Ovary (tissue), 7 donors: ENCODE measurements at regions not wholly inside any gene's neighbourhood (a gene's known extent, or its start where the extent isn't known, plus 50 kb on each side); places are given as distances from the start of the nearest gene placed in this dataset.
"Not testable (repeated sequence)": the region's sequence is repeated elsewhere in the genome, so short reads cannot be mapped to it uniquely, and the experiment has no call there.

Experiments
- DNase-seq, 5 donors: peaks; one replicate each; pipeline ENCODE4 v3.0.0-alpha.2; 2019 to 2020
- H3K27ac ChIP-seq, 2 donors: fragments of 200-600 bp; one replicate each; pipeline versions ENCODE4 v1.5.1 to v1.8.0; 2019 to 2022
- H3K27me3 ChIP-seq: fragments of 200-600 bp; one replicate; pipeline ENCODE4 v1.8.0; 2022
- H3K36me3 ChIP-seq: fragments of 200-600 bp; sonication (generic); one replicate; pipeline ENCODE4 v1.5.1; 2019
- H3K4me1 ChIP-seq: one replicate; pipeline ENCODE4 v1.8.1; 2013; ENCODE audit warnings: mild to moderate bottlenecking, moderate library complexity; ENCODE audit not compliant: insufficient read depth
- H3K4me3 ChIP-seq: fragments of 200-600 bp; sonication (generic); one replicate; pipeline ENCODE4 v1.5.1; 2017
- H3K9me3 ChIP-seq, 2 donors: fragments of 200-600 bp in 1 of 2; sonication (generic) in 1 of 2; one replicate each; pipeline versions ENCODE4 v1.5.1 to v1.8.1; 2013 to 2019; ENCODE audit warnings: mild to moderate bottlenecking in 1 of 2, moderate library complexity in 1 of 2
- CTCF ChIP-seq, 3 donors: fragments of 450-650 bp in 2 of 3; fragments of 200-600 bp in 1 of 3; IDR thresholded peaks; one replicate each; pipeline versions ENCODE4 v1.5.1 to v1.8.0; 2016 to 2022; ENCODE audit warnings: antibody characterized with exemption in 3 of 3, mild to moderate bottlenecking in 1 of 3
- EP300 ChIP-seq: sonication (generic); formaldehyde crosslinking; IDR thresholded peaks from one replicate; pipeline ENCODE4 v1.6.1; 2017; ENCODE audit warnings: antibody characterized with exemption
- POLR2A ChIP-seq: fragments of 450-650 bp; IDR thresholded peaks from one replicate; pipeline ENCODE4 v1.6.1; 2017; ENCODE audit warnings: antibody characterized with exemption, mild to moderate bottlenecking, moderate library complexity
- WGBS, 3 donors: extraction: QIAGEN DNeasy Blood & Tissue Kit in 1 of 3; methylation state at CpG; one replicate each; pipeline versions ENCODE4 v1.1.5 to v1.1.7; 2013 to 2017; 5-methylcytosine and 5-hydroxymethylcytosine counted together
- intact Hi-C, 4 donors: fragments of 100-400 bp; cut with DNase I; formaldehyde crosslinking; loops; one replicate each; pipeline versions ENCODE4 v1.11.0 to v1.15.1; 2022 to 2023
- donor health status: DM: no; HTN: no; CAD: no; lungs with moderate emphysema.
- donor health status: DM: no; HTN: no; CAD: no.
- donor health status: Bipolar disorder and iron deficiency.
- donor health status: DM: no; HTN: no; CAD: no.
- donor health status: DM: yes; HTN: yes; CAD: no.

GRCh38 chr14:22494486-22495135 lies 94.4 kb downstream of the DAD1 start:
- intact Hi-C loops: no loop called here
- H3K27me3 ChIP-seq: no peaks in the 10 kb centered on the region
- H3K36me3 ChIP-seq: no peaks in the 10 kb centered on the region
- H3K27ac ChIP-seq: no peak overlapping the region
- WGBS, 3 donors: 91 to 93% (median 92%) methylated on average over 5 of the region's 5 CpGs
- no peaks in the 10 kb centered on the region for H3K9me3 ChIP-seq
- no peak overlapping the region for H3K4me3 ChIP-seq
- no peak for DNase-seq
- TF ChIP-seq CTCF (IDR thresholded peaks at IDR 0.05): no peak
- no peaks in the 10 kb centered on the region for H3K4me1 ChIP-seq

GRCh38 chr14:22493753-22494152 lies 95.3 kb downstream of the DAD1 start:
- 91 to 95% (median 93%) methylated on average over 2 of the region's 2 CpGs for WGBS, 3 donors
- H3K27ac ChIP-seq: no peak overlapping the region
- intact Hi-C loops: no loop called here

GRCh38 chr14:22492622-22493542 lies 96.1 kb downstream of the DAD1 start:
- H3K4me1 ChIP-seq: no peaks in the 10 kb centered on the region
- 75 to 79% (median 77%) methylated on average over 15 of the region's 15 CpGs for WGBS, 3 donors
- no peak for DNase-seq
- H3K4me3 ChIP-seq: no peak overlapping the region
- no peak for TF ChIP-seq POLR2A
- no peak for TF ChIP-seq CTCF (IDR thresholded peaks at IDR 0.05)
- no peak for TF ChIP-seq EP300
- H3K27ac ChIP-seq: no peak overlapping the region
- intact Hi-C loops: no loop called here
- no peaks in the 10 kb centered on the region for H3K27me3 ChIP-seq
- H3K36me3 ChIP-seq: no peaks in the 10 kb centered on the region
- no peaks in the 10 kb centered on the region for H3K9me3 ChIP-seq

More at GRCh38 chr14:22493753-22494152, 95.3 kb downstream of the DAD1 start:
- TF ChIP-seq CTCF (IDR thresholded peaks at IDR 0.05) (no peak), EP300 (no peak), POLR2A (no peak)
- DNase-seq: no peak
- Histone ChIP-seq H3K4me1 (no peaks in the 10 kb centered on the region), H3K4me3 (no peak overlapping the region), H3K27me3 (no peaks in the 10 kb centered on the region), H3K36me3 (no peaks in the 10 kb centered on the region), H3K9me3 (no peaks in the 10 kb centered on the region)

- no peak overlapping the region for H3K27ac ChIP-seq
- TF ChIP-seq EP300 (no peak), POLR2A (no peak), CTCF (IDR thresholded peaks at IDR 0.05) (no peak)
- H3K4me1 ChIP-seq: no peaks in the 10 kb centered on the region
- no peaks in the 10 kb centered on the region for H3K9me3 ChIP-seq
- DNase-seq: no peak
- H3K36me3 ChIP-seq: no peaks in the 10 kb centered on the region
- no peak overlapping the region for H3K4me3 ChIP-seq
- no peaks in the 10 kb centered on the region for H3K27me3 ChIP-seq
- WGBS, 3 donors: 25 to 45% (median 39%) methylated on average over 11 of the region's 11 CpGs
- intact Hi-C loops: no loop called here
These were observed 97.1 kb downstream of the DAD1 start for GRCh38 chr14:22491683-22492621.

GRCh38 chr14:22491053-22491452 lies 98.0 kb downstream of the DAD1 start:
- H3K4me3 ChIP-seq, DNase-seq, H3K27ac ChIP-seq, H3K36me3 ChIP-seq, H3K4me1 ChIP-seq, H3K27me3 ChIP-seq, H3K9me3 ChIP-seq, intact Hi-C loops: not testable (repeated sequence)
- WGBS, 3 donors: 90 to 92% (median 91%) methylated on average over 2 to 3 of the region's 3 CpGs
